K562 (cell line): ENCODE measurements at regions not wholly inside any gene's neighbourhood (a gene's known extent, or its start where the extent isn't known, plus 50 kb on each side); places are given as distances from the start of the nearest gene placed in this dataset.

ENCODE experiments used
- ATAC-seq: fragments of 200-7000 bp; cut with Tn5 transposase; 3 replicates; pipeline ENCODE4 v1.9.1; 2020; ENCODE audit warnings: moderate library complexity
- BruUV-seq: library from RNA; stranded (reverse); fragments of 400-500 nt; replicated peaks from 2 replicates; lab custom pipeline; 2021; lab: Mats Ljungman, UMichigan
- CTCF ChIA-PET: fragments of 300-600 bp; formaldehyde crosslinking; extraction: SDS; loops from one replicate; lab custom pipeline; 2021; ENCODE audit warnings: low intra/inter-chr PET ratio; lab: Yijun Ruan, JAX
- POLR2A ChIA-PET: fragments of 300-600, 350-650 bp; sonication (Branson Sonifier 250); formaldehyde crosslinking; extraction: SDS; loops from one replicate; lab custom pipeline; 2021; ENCODE audit warnings: antibody characterized with exemption, inconsistent platforms; lab: Yijun Ruan, JAX
- DNase-seq, 4 experiments: peaks; one replicate each; pipeline versions ENCODE4 v3.0.0 to v3.0.0-alpha.2; 2011 to 2018; ENCODE audit warnings: low spot score in 3 of 4, mixed read lengths in 3 of 4; ENCODE audit errors: extremely low read depth in 1 of 4
- FAIRE-seq: peaks from 2 replicates; lab custom pipeline; 2011; peaks lifted over from hg19 to GRCh38; lab: Jason Lieb, UNC
- H2AFZ ChIP-seq: 2 replicates; pipeline ENCODE4 v1.6.0; 2011; ENCODE audit warnings: low read depth, low read length, control low read depth, inconsistent platforms
- H3K27ac ChIP-seq: fragments of 200-600 bp; 3 replicates; pipeline ENCODE4 v1.8.0; 2011; ENCODE audit warnings: low read depth, mild to moderate bottlenecking, control low read depth, inconsistent platforms, low read length, moderate library complexity, mixed read lengths; ENCODE audit errors: extremely low read depth
- H3K27me3 ChIP-seq, 2 experiments: fragments of 300-600 bp in 1 of 2; 2 replicates in 1 of 2; 3 replicates in 1 of 2; pipeline versions ENCODE4 v1.6.0 to v1.8.0; 2011; ENCODE audit warnings: inconsistent platforms in 2 of 2, low read length in 2 of 2, mild to moderate bottlenecking in 1 of 2, mixed read lengths in 1 of 2, moderate library complexity in 1 of 2; ENCODE audit not compliant: control insufficient read depth in 2 of 2, insufficient read depth in 2 of 2
- H3K36me3 ChIP-seq: fragments of 300-600 bp; 3 replicates; pipeline ENCODE4 v1.8.0; 2011; ENCODE audit warnings: mild to moderate bottlenecking, low read length, inconsistent platforms; ENCODE audit not compliant: control insufficient read depth, insufficient read depth
- H3K4me1 ChIP-seq, 2 experiments: fragments of 200-600 bp in 1 of 2; replicated peaks in 1 of 2; 2 replicates in 1 of 2; 3 replicates in 1 of 2; pipeline versions ENCODE4 v1.5.1 to v1.8.0; 2011; ENCODE audit warnings: inconsistent platforms in 2 of 2, low read length in 2 of 2, mild to moderate bottlenecking in 1 of 2, mixed read lengths in 1 of 2, moderate library complexity in 1 of 2; ENCODE audit not compliant: control insufficient read depth in 2 of 2, insufficient read depth in 2 of 2
- H3K4me2 ChIP-seq: 2 replicates; pipeline ENCODE4 v1.6.1; 2011; ENCODE audit warnings: low read length, control low read depth, inconsistent platforms, mixed read lengths; ENCODE audit not compliant: insufficient read depth
- H3K4me3 ChIP-seq: fragments of 200-600 bp; sonication (generic), shearing (Covaris generic); 2 replicates; pipeline ENCODE4 v1.5.1; 2016; ENCODE audit warnings: control low read depth, inconsistent platforms
- H3K79me2 ChIP-seq: fragments of 200-600 bp; 3 replicates; pipeline ENCODE4 v1.8.0; 2011; ENCODE audit warnings: low read length, inconsistent platforms; ENCODE audit not compliant: control insufficient read depth, insufficient read depth
- H3K9ac ChIP-seq, 2 experiments: 2 replicates each; pipeline versions ENCODE4 v1.6.0 to v1.6.1; 2011; ENCODE audit warnings: low read depth in 2 of 2, low read length in 2 of 2, control low read depth in 1 of 2, inconsistent platforms in 1 of 2, mild to moderate bottlenecking in 1 of 2, mixed read lengths in 1 of 2; ENCODE audit not compliant: insufficient read depth in 1 of 2
- H3K9me1 ChIP-seq: one replicate; pipeline ENCODE4 v1.6.0; 2011; ENCODE audit warnings: inconsistent platforms, mild to moderate bottlenecking, low read length, moderate library complexity; ENCODE audit not compliant: control insufficient read depth, insufficient read depth
- H3K9me3 ChIP-seq: replicated peaks from 2 replicates; pipeline ENCODE4 v1.5.1; 2011; ENCODE audit warnings: low read depth, low read length, inconsistent platforms; ENCODE audit not compliant: control insufficient read depth, insufficient read depth
- H4K20me1 ChIP-seq: replicated peaks from 2 replicates; pipeline ENCODE4 v1.6.1; 2011; ENCODE audit warnings: low read length, inconsistent platforms, mixed read lengths; ENCODE audit not compliant: control insufficient read depth, insufficient read depth
- CXXC5 ChIP-seq: fragments of 250-450 bp; sonication (Bioruptor Pico); IDR thresholded peaks from 2 replicates; pipeline ENCODE4 v1.8.0; 2022; ENCODE audit warnings: inconsistent platforms, mild to moderate bottlenecking, moderate library complexity
- DDX20 ChIP-seq: fragments of 450-650 bp; IDR thresholded peaks from 2 replicates; pipeline ENCODE4 v1.6.1; 2016; ENCODE audit warnings: missing genetic modification characterization, low read depth, mild to moderate bottlenecking, missing compliant biosample characterization, moderate library complexity
- E2F8 ChIP-seq: fragments of 450-650 bp; IDR thresholded peaks from 2 replicates; pipeline ENCODE4 v1.7.1; 2018; ENCODE audit warnings: mild to moderate bottlenecking, low read depth; ENCODE audit not compliant: partially characterized antibody
- KAT7 ChIP-seq: sonication (generic); formaldehyde crosslinking; IDR thresholded peaks from 2 replicates; pipeline ENCODE4 v1.8.0; 2022; ENCODE audit warnings: missing genetic modification reagents, mild to moderate bottlenecking, borderline replicate concordance
- NCOA6 ChIP-seq: fragments of 450-650 bp; IDR thresholded peaks from 2 replicates; pipeline ENCODE4 v1.6.1; 2017; ENCODE audit warnings: mild to moderate bottlenecking
- PHB2 ChIP-seq: fragments of 450-650 bp; IDR thresholded peaks from 2 replicates; pipeline ENCODE4 v1.6.1; 2017; ENCODE audit warnings: low read depth
- RBM34 ChIP-seq: fragments of 200-400 bp; formaldehyde crosslinking; IDR thresholded peaks from 2 replicates; pipeline ENCODE4 v1.6.1; 2018; ENCODE audit warnings: low read length, borderline replicate concordance; ENCODE audit not compliant: insufficient read depth
- STAT5A ChIP-seq: IDR thresholded peaks from 2 replicates; pipeline ENCODE4 v1.6.1; 2012; ENCODE audit warnings: low read length, inconsistent platforms, borderline replicate concordance
- TCF7 ChIP-seq: sonication (generic); IDR thresholded peaks from 2 replicates; pipeline ENCODE4 v1.6.1; 2016; ENCODE audit warnings: antibody characterized with exemption, borderline replicate concordance
- ZNF518B ChIP-seq: fragments of 250-450 bp; sonication (Bioruptor Pico); IDR thresholded peaks from 2 replicates; pipeline ENCODE4 v1.5.0; 2021; ENCODE audit warnings: mild to moderate bottlenecking, moderate library complexity
- WGBS: fragments of 100-300 bp; shearing (Covaris generic); methylation state at CpG from one replicate; pipeline ENCODE4 v1.1.6; 2016; ENCODE audit warnings: low coverage, mixed read lengths; ENCODE audit not compliant: insufficient coverage; ENCODE audit errors: missing lambda C conversion rate; 5-methylcytosine and 5-hydroxymethylcytosine counted together
- in situ Hi-C: fragments of 300-500 bp; cut with MboI; formaldehyde crosslinking; loops from 4 replicates; pipeline ENCODE4 v1.15.0; 2018; ENCODE audit warnings: inconsistent platforms, mixed read lengths
- intact Hi-C: fragments of 100-400 bp; cut with micrococcal nuclease; formaldehyde crosslinking; loops from 2 replicates; pipeline ENCODE4 v1.14.2; 2022

- H3K27me3 ChIP-seq: no peaks in the 10 kb centered on the region
- H4K20me1 ChIP-seq: no peaks in the 10 kb centered on the region
- no peak for ATAC-seq
These were observed 169.2 kb upstream of the AHR start for GRCh38 chr7:17129218-17129617.

More at GRCh38 chr7:17129218-17129617, 169.2 kb upstream of the AHR start:
- no peak overlapping the region for H3K4me2 ChIP-seq
- POLR2A ChIA-PET: no interaction called here
- no peak overlapping the region for H3K9ac ChIP-seq
- DNase-seq (no peak), FAIRE-seq (no peak)
- H3K4me3 ChIP-seq: no peak overlapping the region
- no peaks in the 10 kb centered on the region for H3K36me3 ChIP-seq
- 17% methylated on average over 2 of the region's 2 CpGs for WGBS
- H3K27ac ChIP-seq: no peak overlapping the region
- CTCF ChIA-PET: no interaction called here
- TF ChIP-seq PHB2 (no peak), TCF7 (no peak), RBM34 (no peak), E2F8 (no peak), NCOA6 (no peak), STAT5A (no peak), ZNF518B (CRISPR knock-in tag) (no peak), DDX20 (no peak), KAT7 (CRISPR knock-in tag) (no peak), CXXC5 (no peak)
- intact Hi-C loops: no loop called here
- no TSS peak for BruUV-seq
- no peaks in the 10 kb centered on the region for H3K4me1 ChIP-seq
- H3K9me1 ChIP-seq: no peaks in the 10 kb centered on the region
- H3K9me3 ChIP-seq: no peaks in the 10 kb centered on the region; the same call in none of the 2 replicates
- no peaks in the 10 kb centered on the region for H3K79me2 ChIP-seq
- no peak overlapping the region for H2AFZ ChIP-seq
- in situ Hi-C loops: no loop called here
